Non-pigmented ciliary epithelial cell (primary cell): ENCODE measurements at regions not wholly inside any gene's neighbourhood (a gene's known extent, or its start where the extent isn't known, plus 50 kb on each side); places are given as distances from the start of the nearest gene placed in this dataset.
"Not testable (repeated sequence)": the region's sequence is repeated elsewhere in the genome, so short reads cannot be mapped to it uniquely, and the experiment has no call there.

Experiments
- DNase-seq: peaks from one replicate; pipeline ENCODE4 v3.0.0-alpha.2; 2010; ENCODE audit warnings: low read depth

GRCh38 chr4:189615217-189615663 is 325.4 kb upstream of the FRG1 start:
- DNase-seq: no peak

- DNase-seq: not testable (repeated sequence)
Observed at GRCh38 chr4:189617741-189618140, 322.9 kb upstream of the FRG1 start.

- DNase-seq: not testable (repeated sequence)
Observed at GRCh38 chr4:189619441-189620250, 321.0 kb upstream of the FRG1 start.

- DNase-seq: not testable (repeated sequence)
Observed at GRCh38 chr4:189622574-189622973, 318.1 kb upstream of the FRG1 start.

GRCh38 chr4:189627041-189627440 is 313.6 kb upstream of the FRG1 start:
- DNase-seq: not testable (repeated sequence)

GRCh38 chr4:189629733-189630132 is 310.9 kb upstream of the FRG1 start:
- not testable (repeated sequence) for DNase-seq

GRCh38 chr4:189630913-189631567 is 309.6 kb upstream of the FRG1 start:
- DNase-seq: not testable (repeated sequence)

GRCh38 chr4:189631568-189631916 is 309.1 kb upstream of the FRG1 start:
- DNase-seq: not testable (repeated sequence)

- not testable (repeated sequence) for DNase-seq
Observed at GRCh38 chr4:189650436-189650835, 290.2 kb upstream of the FRG1 start.

GRCh38 chr4:189653130-189653653 is 287.5 kb upstream of the FRG1 start:
- not testable (repeated sequence) for DNase-seq

GRCh38 chr4:189653983-189654382 is 286.7 kb upstream of the FRG1 start:
- DNase-seq: not testable (repeated sequence)

GRCh38 chr4:189654396-189654795 is 286.3 kb upstream of the FRG1 start:
- DNase-seq: not testable (repeated sequence)

GRCh38 chr4:189655817-189656216 is 284.9 kb upstream of the FRG1 start:
- DNase-seq: not testable (repeated sequence)

GRCh38 chr4:189656641-189657040 is 284.0 kb upstream of the FRG1 start:
- no peak for DNase-seq

- DNase-seq: not testable (repeated sequence)
Observed at GRCh38 chr4:189658259-189658658, 282.4 kb upstream of the FRG1 start.

- DNase-seq: not testable (repeated sequence)
Observed at GRCh38 chr4:189658831-189659230, 281.8 kb upstream of the FRG1 start.

GRCh38 chr4:189659287-189659686 is 281.4 kb upstream of the FRG1 start:
- DNase-seq: no peak

- no peak for DNase-seq
Observed at GRCh38 chr4:189660722-189661360, 279.8 kb upstream of the FRG1 start.

- DNase-seq: no peak
Observed at GRCh38 chr4:189664693-189665250, 275.9 kb upstream of the FRG1 start.

GRCh38 chr4:189665712-189666305 is 274.9 kb upstream of the FRG1 start:
- DNase-seq: not testable (repeated sequence)

- not testable (repeated sequence) for DNase-seq
Observed at GRCh38 chr4:189667386-189667785, 273.3 kb upstream of the FRG1 start.
